Body of pancreas (tissue), 4 donors: ENCODE measurements at regions not wholly inside any gene's neighbourhood (a gene's known extent, or its start where the extent isn't known, plus 50 kb on each side); places are given as distances from the start of the nearest gene placed in this dataset.

ENCODE experiments used
- POLR2A ChIP-seq, 3 donors: fragments of 450-650 bp; IDR thresholded peaks; one replicate each; pipeline ENCODE4 v1.6.1; 2016; ENCODE audit warnings: antibody characterized with exemption in 3 of 3, mild to moderate bottlenecking in 2 of 3
- TF ChIP-seq, protein P1 (sequence below), 7 experiments: fragments of 450-650 bp in 4 of 7; fragments of 200-600 bp in 3 of 7; sonication (generic) in 3 of 7; IDR thresholded peaks; one replicate each; pipeline ENCODE4 v1.5.1; 2016 to 2019; ENCODE audit warnings: antibody characterized with exemption in 7 of 7

DNA sequence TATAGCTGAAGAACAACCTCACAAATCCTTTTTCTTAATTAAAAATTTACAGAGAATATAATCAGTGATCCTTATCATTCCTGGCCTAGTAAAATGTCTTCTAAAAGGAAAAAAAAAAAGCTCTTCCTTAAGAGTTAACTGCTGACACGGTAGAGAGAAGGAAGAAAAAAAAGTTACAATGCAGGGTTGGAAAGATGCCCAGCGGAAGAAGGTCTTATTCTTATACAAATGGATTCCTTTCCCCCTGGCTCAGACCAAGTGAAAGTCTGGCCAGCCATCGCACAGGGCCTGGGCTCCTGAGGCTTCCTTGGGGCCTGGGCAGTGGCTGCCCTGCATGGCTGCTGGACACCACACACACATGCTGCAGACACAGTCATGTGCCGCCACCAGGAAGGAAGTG, 688.6 kb downstream of the TENT5A start:
- TF ChIP-seq POLR2A (IDR thresholded peaks at IDR 0.05): no peak
- TF ChIP-seq, protein P1, sequence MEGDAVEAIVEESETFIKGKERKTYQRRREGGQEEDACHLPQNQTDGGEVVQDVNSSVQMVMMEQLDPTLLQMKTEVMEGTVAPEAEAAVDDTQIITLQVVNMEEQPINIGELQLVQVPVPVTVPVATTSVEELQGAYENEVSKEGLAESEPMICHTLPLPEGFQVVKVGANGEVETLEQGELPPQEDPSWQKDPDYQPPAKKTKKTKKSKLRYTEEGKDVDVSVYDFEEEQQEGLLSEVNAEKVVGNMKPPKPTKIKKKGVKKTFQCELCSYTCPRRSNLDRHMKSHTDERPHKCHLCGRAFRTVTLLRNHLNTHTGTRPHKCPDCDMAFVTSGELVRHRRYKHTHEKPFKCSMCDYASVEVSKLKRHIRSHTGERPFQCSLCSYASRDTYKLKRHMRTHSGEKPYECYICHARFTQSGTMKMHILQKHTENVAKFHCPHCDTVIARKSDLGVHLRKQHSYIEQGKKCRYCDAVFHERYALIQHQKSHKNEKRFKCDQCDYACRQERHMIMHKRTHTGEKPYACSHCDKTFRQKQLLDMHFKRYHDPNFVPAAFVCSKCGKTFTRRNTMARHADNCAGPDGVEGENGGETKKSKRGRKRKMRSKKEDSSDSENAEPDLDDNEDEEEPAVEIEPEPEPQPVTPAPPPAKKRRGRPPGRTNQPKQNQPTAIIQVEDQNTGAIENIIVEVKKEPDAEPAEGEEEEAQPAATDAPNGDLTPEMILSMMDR (IDR thresholded peaks at IDR 0.05): no peak
